Fibroblast of skin of right biceps (primary cell): ENCODE measurements at regions not wholly inside any gene's neighbourhood (a gene's known extent, or its start where the extent isn't known, plus 50 kb on each side); places are given as distances from the start of the nearest gene placed in this dataset.

Source experiments
- DNase-seq: peaks from one replicate; pipeline ENCODE4 v3.0.0-alpha.2; 2013

- no peak for DNase-seq
These were observed 987.0 kb downstream of the NR2F1-AS1 start for GRCh38 chr5:92594031-92594430.

- no peak for DNase-seq
These were observed 992.1 kb downstream of the NR2F1-AS1 start for GRCh38 chr5:92588876-92589275.

GRCh38 chr5:92581690-92582089, 999.3 kb downstream of the NR2F1-AS1 start:
- DNase-seq: no peak

GRCh38 chr5:92581249-92581648, 999.8 kb downstream of the NR2F1-AS1 start:
- no peak for DNase-seq

- DNase-seq: peak; percentile 11
These were observed 1000.2 kb downstream of the NR2F1-AS1 start for GRCh38 chr5:92580814-92581213.

- DNase-seq: no peak
These were observed 1007.0 kb downstream of the NR2F1-AS1 start for GRCh38 chr5:92574023-92574422.

GRCh38 chr5:92568522-92568921, 1012.5 kb downstream of the NR2F1-AS1 start:
- no peak for DNase-seq

GRCh38 chr5:92567831-92568450, 1013.1 kb downstream of the NR2F1-AS1 start:
- DNase-seq: no peak

GRCh38 chr5:92566113-92566786, 1014.8 kb downstream of the NR2F1-AS1 start:
- DNase-seq: no peak

- no peak for DNase-seq
These were observed 1015.3 kb downstream of the NR2F1-AS1 start for GRCh38 chr5:92565673-92566072.

- no peak for DNase-seq
These were observed 1019.0 kb downstream of the NR2F1-AS1 start for GRCh38 chr5:92562065-92562464.

- DNase-seq: peak; percentile 30
These were observed 1019.5 kb downstream of the NR2F1-AS1 start for GRCh38 chr5:92561411-92561959.

GRCh38 chr5:92560698-92561401, 1020.2 kb downstream of the NR2F1-AS1 start:
- peak; percentile 83 for DNase-seq

- peak; percentile 61 for DNase-seq
These were observed 1021.2 kb downstream of the NR2F1-AS1 start for GRCh38 chr5:92559781-92560180.

- DNase-seq: no peak
These were observed 1021.7 kb downstream of the NR2F1-AS1 start for GRCh38 chr5:92559331-92559730.

- DNase-seq: no peak
These were observed 1024.3 kb downstream of the NR2F1-AS1 start for GRCh38 chr5:92556747-92557146.

- peak; percentile 20 for DNase-seq
These were observed 1026.5 kb downstream of the NR2F1-AS1 start for GRCh38 chr5:92554447-92555085.

GRCh38 chr5:92553326-92553725, 1027.7 kb downstream of the NR2F1-AS1 start:
- DNase-seq: no peak

- peak; percentile 98 for DNase-seq
These were observed 1028.5 kb downstream of the NR2F1-AS1 start for GRCh38 chr5:92552206-92553160.

- DNase-seq: peak; percentile 56
These were observed 1032.7 kb downstream of the NR2F1-AS1 start for GRCh38 chr5:92548346-92548745.

- DNase-seq: no peak
These were observed 1036.4 kb downstream of the NR2F1-AS1 start for GRCh38 chr5:92544596-92544995.

- peak; percentile 45 for DNase-seq
These were observed 1037.0 kb downstream of the NR2F1-AS1 start for GRCh38 chr5:92544036-92544435.
